ENCODE measurements at regions not wholly inside any gene's neighbourhood (a gene's known extent, or its start where the extent isn't known, plus 50 kb on each side); places are given as distances from the start of the nearest gene placed in this dataset.

DNA sequence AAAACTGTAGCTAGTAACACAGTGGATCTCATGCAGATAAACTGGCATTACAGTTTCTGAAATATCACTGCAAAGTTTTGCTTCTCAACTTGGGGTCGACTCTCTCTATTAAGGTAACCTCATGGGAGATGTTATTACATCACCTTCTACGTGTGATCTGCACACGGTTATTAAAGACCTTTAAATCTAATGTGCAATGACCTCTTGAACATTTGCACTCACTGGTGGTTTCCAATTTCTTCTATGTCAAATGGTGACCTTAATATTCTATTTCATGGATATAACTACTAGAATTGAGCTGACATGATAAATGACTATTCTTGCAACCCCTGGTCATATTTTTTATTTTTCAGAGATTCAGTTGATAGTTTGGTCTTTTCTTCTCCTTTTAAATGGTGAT lies 191.3 kb downstream of the PPP1R3A start:
- TF ChIP-seq, protein P1, sequence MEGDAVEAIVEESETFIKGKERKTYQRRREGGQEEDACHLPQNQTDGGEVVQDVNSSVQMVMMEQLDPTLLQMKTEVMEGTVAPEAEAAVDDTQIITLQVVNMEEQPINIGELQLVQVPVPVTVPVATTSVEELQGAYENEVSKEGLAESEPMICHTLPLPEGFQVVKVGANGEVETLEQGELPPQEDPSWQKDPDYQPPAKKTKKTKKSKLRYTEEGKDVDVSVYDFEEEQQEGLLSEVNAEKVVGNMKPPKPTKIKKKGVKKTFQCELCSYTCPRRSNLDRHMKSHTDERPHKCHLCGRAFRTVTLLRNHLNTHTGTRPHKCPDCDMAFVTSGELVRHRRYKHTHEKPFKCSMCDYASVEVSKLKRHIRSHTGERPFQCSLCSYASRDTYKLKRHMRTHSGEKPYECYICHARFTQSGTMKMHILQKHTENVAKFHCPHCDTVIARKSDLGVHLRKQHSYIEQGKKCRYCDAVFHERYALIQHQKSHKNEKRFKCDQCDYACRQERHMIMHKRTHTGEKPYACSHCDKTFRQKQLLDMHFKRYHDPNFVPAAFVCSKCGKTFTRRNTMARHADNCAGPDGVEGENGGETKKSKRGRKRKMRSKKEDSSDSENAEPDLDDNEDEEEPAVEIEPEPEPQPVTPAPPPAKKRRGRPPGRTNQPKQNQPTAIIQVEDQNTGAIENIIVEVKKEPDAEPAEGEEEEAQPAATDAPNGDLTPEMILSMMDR (IDR thresholded peaks at IDR 0.05) = no peak
- no peak for TF ChIP-seq POLR2A (IDR thresholded peaks at IDR 0.05)
- TF ChIP-seq POLR2AphosphoS5 (IDR thresholded peaks at IDR 0.05) = no peak

Data from breast epithelium (tissue), 3 donors.